Cardiac fibroblast (primary cell): ENCODE measurements at regions not wholly inside any gene's neighbourhood (a gene's known extent, or its start where the extent isn't known, plus 50 kb on each side); places are given as distances from the start of the nearest gene placed in this dataset.

Source experiments
- DNase-seq, 2 donors: peaks; one replicate each; pipeline versions ENCODE4 v3.0.0 to v3.0.0-alpha.2; 2010; ENCODE audit warnings: low read depth in 2 of 2
- H3K4me3 ChIP-seq, 2 donors: replicated peaks in 1 of 2; 1 replicate in 1 of 2; 2 replicates in 1 of 2; pipeline ENCODE4 v1.5.1; 2011; ENCODE audit warnings: low read depth in 2 of 2, low read length in 2 of 2, mild to moderate bottlenecking in 2 of 2, moderate library complexity in 1 of 2
- TF ChIP-seq, protein P1 (sequence below): IDR thresholded peaks from one replicate; pipeline ENCODE4 v1.5.1; 2011; ENCODE audit warnings: low read depth, mild to moderate bottlenecking, low read length, inconsistent platforms

DNA sequence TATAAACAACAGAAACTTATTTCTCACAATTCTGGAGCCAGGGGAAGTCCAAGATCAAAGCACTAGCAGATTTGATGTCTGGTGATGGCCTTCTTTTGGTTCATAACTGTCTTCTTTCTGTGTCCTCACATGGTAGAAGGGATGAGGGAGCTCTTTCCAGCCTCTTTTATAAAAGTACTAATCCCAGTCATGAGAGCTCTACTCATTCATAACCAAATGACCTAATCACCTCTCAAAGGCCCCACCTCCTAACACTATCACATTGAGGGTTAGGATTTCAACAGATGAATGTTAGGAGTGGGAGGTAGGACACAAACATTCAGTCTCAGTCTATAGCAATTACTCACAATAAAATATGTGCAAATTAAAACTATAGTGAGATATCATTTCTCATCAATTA, 50.1 kb upstream of the UBE2E2 start:
- no peak overlapping the region for H3K4me3 ChIP-seq
- TF ChIP-seq, protein P1, sequence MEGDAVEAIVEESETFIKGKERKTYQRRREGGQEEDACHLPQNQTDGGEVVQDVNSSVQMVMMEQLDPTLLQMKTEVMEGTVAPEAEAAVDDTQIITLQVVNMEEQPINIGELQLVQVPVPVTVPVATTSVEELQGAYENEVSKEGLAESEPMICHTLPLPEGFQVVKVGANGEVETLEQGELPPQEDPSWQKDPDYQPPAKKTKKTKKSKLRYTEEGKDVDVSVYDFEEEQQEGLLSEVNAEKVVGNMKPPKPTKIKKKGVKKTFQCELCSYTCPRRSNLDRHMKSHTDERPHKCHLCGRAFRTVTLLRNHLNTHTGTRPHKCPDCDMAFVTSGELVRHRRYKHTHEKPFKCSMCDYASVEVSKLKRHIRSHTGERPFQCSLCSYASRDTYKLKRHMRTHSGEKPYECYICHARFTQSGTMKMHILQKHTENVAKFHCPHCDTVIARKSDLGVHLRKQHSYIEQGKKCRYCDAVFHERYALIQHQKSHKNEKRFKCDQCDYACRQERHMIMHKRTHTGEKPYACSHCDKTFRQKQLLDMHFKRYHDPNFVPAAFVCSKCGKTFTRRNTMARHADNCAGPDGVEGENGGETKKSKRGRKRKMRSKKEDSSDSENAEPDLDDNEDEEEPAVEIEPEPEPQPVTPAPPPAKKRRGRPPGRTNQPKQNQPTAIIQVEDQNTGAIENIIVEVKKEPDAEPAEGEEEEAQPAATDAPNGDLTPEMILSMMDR = no peak
- no peak for DNase-seq
